ENCODE measurements at regions not wholly inside any gene's neighbourhood (a gene's known extent, or its start where the extent isn't known, plus 50 kb on each side); places are given as distances from the start of the nearest gene placed in this dataset.
"Not testable (repeated sequence)": the region's sequence is repeated elsewhere in the genome, so short reads cannot be mapped to it uniquely, and the experiment has no call there.

- Histone ChIP-seq H3K4me1 (no peaks in the 10 kb centered on the region), H3K9ac (ENCODE audit: low read depth in 2 of 2, low read length in 2 of 2) (no peak overlapping the region), H3K9me3 (no peaks in the 10 kb centered on the region), H3K4me3 (no peak overlapping the region), H3K36me3 (no peaks in the 10 kb centered on the region), H3K27me3 (no peaks in the 10 kb centered on the region), H3K27ac (no peak overlapping the region)
- intact Hi-C loops (cut with DNase I): no loop called here
- no peak for DNase-seq
- TF ChIP-seq, protein P1, sequence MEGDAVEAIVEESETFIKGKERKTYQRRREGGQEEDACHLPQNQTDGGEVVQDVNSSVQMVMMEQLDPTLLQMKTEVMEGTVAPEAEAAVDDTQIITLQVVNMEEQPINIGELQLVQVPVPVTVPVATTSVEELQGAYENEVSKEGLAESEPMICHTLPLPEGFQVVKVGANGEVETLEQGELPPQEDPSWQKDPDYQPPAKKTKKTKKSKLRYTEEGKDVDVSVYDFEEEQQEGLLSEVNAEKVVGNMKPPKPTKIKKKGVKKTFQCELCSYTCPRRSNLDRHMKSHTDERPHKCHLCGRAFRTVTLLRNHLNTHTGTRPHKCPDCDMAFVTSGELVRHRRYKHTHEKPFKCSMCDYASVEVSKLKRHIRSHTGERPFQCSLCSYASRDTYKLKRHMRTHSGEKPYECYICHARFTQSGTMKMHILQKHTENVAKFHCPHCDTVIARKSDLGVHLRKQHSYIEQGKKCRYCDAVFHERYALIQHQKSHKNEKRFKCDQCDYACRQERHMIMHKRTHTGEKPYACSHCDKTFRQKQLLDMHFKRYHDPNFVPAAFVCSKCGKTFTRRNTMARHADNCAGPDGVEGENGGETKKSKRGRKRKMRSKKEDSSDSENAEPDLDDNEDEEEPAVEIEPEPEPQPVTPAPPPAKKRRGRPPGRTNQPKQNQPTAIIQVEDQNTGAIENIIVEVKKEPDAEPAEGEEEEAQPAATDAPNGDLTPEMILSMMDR (IDR thresholded peaks at IDR 0.05): no peak
These were observed 159.4 kb downstream of the KCNRG start for GRCh38 chr13:50174630-50175029.

GRCh38 chr13:50179977-50180376, 164.7 kb downstream of the KCNRG start:
- intact Hi-C loops (cut with DNase I): no loop called here
- H3K9me3 ChIP-seq: no peaks in the 10 kb centered on the region
- no peaks in the 10 kb centered on the region for H3K4me1 ChIP-seq
- no peaks in the 10 kb centered on the region for H3K36me3 ChIP-seq
- H3K27ac ChIP-seq: no peak overlapping the region
- DNase-seq: no peak
- H3K9ac ChIP-seq (ENCODE audit: low read depth in 2 of 2, low read length in 2 of 2): no peak overlapping the region
- TF ChIP-seq, protein P1 (IDR thresholded peaks at IDR 0.05): no peak
- no peaks in the 10 kb centered on the region for H3K27me3 ChIP-seq
- no peak overlapping the region for H3K4me3 ChIP-seq

DNA sequence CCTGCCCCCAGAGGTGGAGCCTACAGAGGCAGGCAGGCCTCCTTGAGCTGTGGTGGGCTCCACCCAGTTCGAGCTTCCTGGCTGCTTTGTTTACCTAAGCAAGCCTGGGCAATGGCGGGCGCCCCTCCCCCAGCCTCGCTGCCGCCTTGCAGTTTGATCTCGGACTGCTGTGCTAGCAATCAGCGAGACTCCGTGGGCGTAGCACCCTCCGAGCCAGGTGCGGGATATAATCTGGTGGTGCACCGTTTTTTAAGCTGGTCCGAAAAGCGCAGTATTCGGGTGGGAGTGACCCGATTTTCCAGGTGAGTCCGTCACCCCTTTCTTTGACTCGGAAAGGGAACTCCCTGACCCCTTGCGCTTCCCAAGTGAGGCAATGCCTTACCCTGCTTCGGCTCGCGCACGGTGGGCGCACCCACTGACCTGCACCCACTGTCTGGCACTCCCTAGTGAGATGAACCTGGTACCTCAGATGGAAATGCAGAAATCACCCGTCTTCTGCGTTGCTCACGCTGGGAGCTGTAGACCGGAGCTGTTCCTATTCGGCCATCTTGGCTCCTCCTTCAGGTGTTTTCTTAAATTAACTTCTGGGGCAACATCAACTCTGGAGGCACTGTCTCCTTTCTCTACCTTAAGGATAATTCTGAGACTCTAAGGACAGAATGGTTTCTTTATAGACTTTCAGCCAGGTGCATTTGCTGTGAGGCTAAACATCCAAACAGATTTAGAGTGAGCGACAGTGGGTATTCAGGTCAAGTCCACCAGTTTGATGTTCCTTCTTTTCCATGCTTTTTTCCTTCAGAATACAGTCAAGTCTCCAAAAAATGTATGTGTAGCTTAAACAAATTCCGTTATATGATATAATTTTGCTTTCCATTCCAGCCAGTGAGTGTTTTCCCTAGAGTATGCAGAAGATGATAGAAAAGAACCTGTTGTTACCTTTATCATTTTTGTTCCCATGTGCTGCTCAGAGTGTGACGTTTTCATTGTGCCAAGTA, 170.8 kb downstream of the KCNRG start:
- H3K4me3 ChIP-seq; H3K9me3 ChIP-seq; intact Hi-C loops (cut with DNase I); H3K27ac ChIP-seq; H3K36me3 ChIP-seq; H3K9ac ChIP-seq (ENCODE audit: low read depth in 2 of 2, low read length in 2 of 2); DNase-seq; H3K4me1 ChIP-seq; H3K27me3 ChIP-seq: not testable (repeated sequence)

DNA sequence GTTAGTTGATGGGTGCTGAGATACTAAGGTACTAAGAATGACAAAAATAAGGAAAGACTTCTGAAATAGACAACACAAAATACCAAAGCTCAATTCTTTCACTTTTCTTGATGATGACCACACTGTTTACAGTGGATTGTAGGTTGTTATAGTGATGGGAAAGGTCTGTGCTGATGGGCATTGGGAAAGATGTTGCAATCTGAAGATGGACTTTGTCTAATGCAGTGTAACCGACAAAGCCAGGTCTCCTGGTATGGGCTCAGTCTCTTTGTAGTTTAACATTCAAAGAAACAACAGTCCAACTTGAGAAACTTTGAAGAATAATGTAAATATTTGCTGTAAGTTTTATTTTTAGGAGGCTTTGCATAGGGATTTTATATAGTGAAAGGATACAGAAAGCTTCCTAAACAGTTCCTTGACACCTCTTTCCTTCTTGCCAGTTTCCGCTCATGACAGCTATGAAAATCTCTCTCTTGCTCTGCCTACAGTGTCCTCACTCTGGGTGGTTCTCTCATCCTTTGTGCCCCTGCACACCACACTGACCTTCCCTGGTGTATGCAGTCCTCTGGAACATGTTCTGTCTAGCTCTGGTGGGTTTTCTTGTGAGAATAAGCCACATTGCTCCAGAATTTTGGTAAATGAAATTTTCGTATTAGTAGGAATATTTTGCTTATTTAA, 172.2 kb downstream of the KCNRG start:
- no peak overlapping the region for H3K9ac ChIP-seq (ENCODE audit: low read depth in 2 of 2, low read length in 2 of 2)
- H3K9me3 ChIP-seq: no peaks in the 10 kb centered on the region
- intact Hi-C loops (cut with DNase I): no loop called here
- no peak overlapping the region for H3K27ac ChIP-seq
- TF ChIP-seq, protein P1 (IDR thresholded peaks at IDR 0.05): no peak
- no peaks in the 10 kb centered on the region for H3K36me3 ChIP-seq
- H3K4me1 ChIP-seq: no peaks in the 10 kb centered on the region
- no peak for DNase-seq
- H3K4me3 ChIP-seq: no peak overlapping the region
- no peaks in the 10 kb centered on the region for H3K27me3 ChIP-seq

GRCh38 chr13:50188696-50189095, 173.5 kb downstream of the KCNRG start:
- no peak for DNase-seq
- TF ChIP-seq, protein P1 (IDR thresholded peaks at IDR 0.05): no peak
- H3K9ac ChIP-seq (ENCODE audit: low read depth in 2 of 2, low read length in 2 of 2): no peak overlapping the region
- H3K9me3 ChIP-seq: no peaks in the 10 kb centered on the region
- no peaks in the 10 kb centered on the region for H3K4me1 ChIP-seq
- no peaks in the 10 kb centered on the region for H3K36me3 ChIP-seq
- H3K27me3 ChIP-seq: no peaks in the 10 kb centered on the region
- H3K4me3 ChIP-seq: no peak overlapping the region
- intact Hi-C loops (cut with DNase I): no loop called here
- H3K27ac ChIP-seq: no peak overlapping the region

DNA sequence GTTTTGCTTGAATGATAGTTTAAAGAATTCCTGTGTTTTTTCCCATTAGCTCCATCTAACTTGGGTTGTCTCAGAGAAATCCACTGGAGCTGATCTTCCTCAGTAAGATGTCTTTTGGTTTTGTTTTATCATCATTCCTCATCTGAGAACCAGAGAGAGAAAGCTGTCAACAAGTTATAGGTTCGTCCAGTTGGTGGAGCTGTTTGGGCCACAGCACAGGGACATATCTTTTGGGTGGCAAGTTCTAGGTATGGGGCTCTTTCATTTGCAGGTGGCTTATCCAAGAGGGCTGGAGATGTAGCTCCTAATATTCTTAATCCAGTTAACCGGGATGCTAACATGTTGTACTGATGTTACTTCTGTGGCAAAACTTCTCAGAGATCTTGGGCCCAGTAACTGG, 174.2 kb downstream of the KCNRG start:
- DNase-seq: no peak
- intact Hi-C loops (cut with DNase I): no loop called here
- Histone ChIP-seq H3K9ac (ENCODE audit: low read depth in 2 of 2, low read length in 2 of 2) (no peak overlapping the region), H3K9me3 (no peaks in the 10 kb centered on the region), H3K27ac (no peak overlapping the region), H3K27me3 (no peaks in the 10 kb centered on the region), H3K36me3 (no peaks in the 10 kb centered on the region), H3K4me3 (no peak overlapping the region), H3K4me1 (no peaks in the 10 kb centered on the region)
- TF ChIP-seq, protein P1 (IDR thresholded peaks at IDR 0.05): no peak

All from colonic mucosa (tissue), 4 donors.